ENCODE measurements at regions not wholly inside any gene's neighbourhood (a gene's known extent, or its start where the extent isn't known, plus 50 kb on each side); places are given as distances from the start of the nearest gene placed in this dataset.
"Not testable (repeated sequence)": the region's sequence is repeated elsewhere in the genome, so short reads cannot be mapped to it uniquely, and the experiment has no call there.

GRCh38 chr6:119405114-119405513 lies 55.6 kb upstream of the MAN1A1 start:
- not testable (repeated sequence) for H3K9ac ChIP-seq (ENCODE audit: low read length); H3K4me1 ChIP-seq (ENCODE audit: control insufficient read depth, insufficient read depth, low read length); H3K27me3 ChIP-seq (ENCODE audit: control insufficient read depth, insufficient read depth, low read length); H3K36me3 ChIP-seq (ENCODE audit: control insufficient read depth, insufficient read depth, low read length); H3K27ac ChIP-seq (ENCODE audit: low read depth, low read length); H3K4me3 ChIP-seq (ENCODE audit: low read length)

All from rectal smooth muscle tissue (tissue), 1 donor.